ENCODE measurements at regions not wholly inside any gene's neighbourhood (a gene's known extent, or its start where the extent isn't known, plus 50 kb on each side); places are given as distances from the start of the nearest gene placed in this dataset.
"Not testable (repeated sequence)": the region's sequence is repeated elsewhere in the genome, so short reads cannot be mapped to it uniquely, and the experiment has no call there.

- no peak for DNase-seq (ENCODE audit: low read depth)
Observed at GRCh38 chr20:55937283-55937682, 68.0 kb downstream of the CBLN4 start.

GRCh38 chr20:55936209-55936595 lies 69.1 kb downstream of the CBLN4 start:
- no peak for DNase-seq (ENCODE audit: low read depth)

GRCh38 chr20:55935448-55936208 lies 69.7 kb downstream of the CBLN4 start:
- no peak for DNase-seq (ENCODE audit: low read depth)

- no peak for DNase-seq (ENCODE audit: low read depth)
Observed at GRCh38 chr20:55934146-55934545, 71.2 kb downstream of the CBLN4 start.

- DNase-seq (ENCODE audit: low read depth), result not testable (repeated sequence)
Observed at GRCh38 chr20:55930876-55931275, 74.4 kb downstream of the CBLN4 start.

GRCh38 chr20:55928266-55928665 lies 77.1 kb downstream of the CBLN4 start:
- DNase-seq (ENCODE audit: low read depth), result no peak

- no peak for DNase-seq (ENCODE audit: low read depth)
Observed at GRCh38 chr20:55919956-55920355, 85.4 kb downstream of the CBLN4 start.

GRCh38 chr20:55919319-55919718 lies 86.0 kb downstream of the CBLN4 start:
- no peak for DNase-seq (ENCODE audit: low read depth)

- no peak for DNase-seq (ENCODE audit: low read depth)
Observed at GRCh38 chr20:55918471-55918870, 86.8 kb downstream of the CBLN4 start.

GRCh38 chr20:55893031-55893430 lies 112.3 kb downstream of the CBLN4 start:
- DNase-seq (ENCODE audit: low read depth), result peak; percentile 28

- DNase-seq (ENCODE audit: low read depth), result peak; percentile 41
Observed at GRCh38 chr20:55888685-55889084, 116.6 kb downstream of the CBLN4 start.

GRCh38 chr20:55882910-55883309 lies 122.4 kb downstream of the CBLN4 start:
- no peak for DNase-seq (ENCODE audit: low read depth)

- no peak for DNase-seq (ENCODE audit: low read depth)
Observed at GRCh38 chr20:55882286-55882685, 123.0 kb downstream of the CBLN4 start.

- no peak for DNase-seq (ENCODE audit: low read depth)
Observed at GRCh38 chr20:55881204-55881603, 124.1 kb downstream of the CBLN4 start.

GRCh38 chr20:55880361-55880760 lies 125.0 kb downstream of the CBLN4 start:
- no peak for DNase-seq (ENCODE audit: low read depth)

- DNase-seq (ENCODE audit: low read depth), result no peak
Observed at GRCh38 chr20:55855052-55855451, 150.3 kb downstream of the CBLN4 start.

- DNase-seq (ENCODE audit: low read depth), result no peak
Observed at GRCh38 chr20:55830121-55830827, 175.0 kb downstream of the CBLN4 start.

GRCh38 chr20:55805138-55805537 lies 200.2 kb downstream of the CBLN4 start:
- no peak for DNase-seq (ENCODE audit: low read depth)

GRCh38 chr20:55800552-55801245 lies 204.6 kb downstream of the CBLN4 start:
- DNase-seq (ENCODE audit: low read depth), result no peak

GRCh38 chr20:55793986-55794385 lies 211.3 kb downstream of the CBLN4 start:
- no peak for DNase-seq (ENCODE audit: low read depth)

GRCh38 chr20:55792049-55792448 lies 213.3 kb downstream of the CBLN4 start:
- DNase-seq (ENCODE audit: low read depth), result no peak

GRCh38 chr20:55790178-55790577 lies 215.1 kb downstream of the CBLN4 start:
- DNase-seq (ENCODE audit: low read depth), result no peak

- no peak for DNase-seq (ENCODE audit: low read depth)
Observed at GRCh38 chr20:55784036-55784435, 221.3 kb downstream of the CBLN4 start.
